DMS153 (cell line): ENCODE measurements at regions not wholly inside any gene's neighbourhood (a gene's known extent, or its start where the extent isn't known, plus 50 kb on each side); places are given as distances from the start of the nearest gene placed in this dataset.
"Not testable (repeated sequence)": the region's sequence is repeated elsewhere in the genome, so short reads cannot be mapped to it uniquely, and the experiment has no call there.

Source experiments
- DNase-seq: peaks from one replicate; lab custom pipeline; 2025; lab: John Stamatoyannopoulos, UW

GRCh38 chr4:18479825-18480224 is 458.3 kb upstream of the LCORL start:
- no peak for DNase-seq

DNA sequence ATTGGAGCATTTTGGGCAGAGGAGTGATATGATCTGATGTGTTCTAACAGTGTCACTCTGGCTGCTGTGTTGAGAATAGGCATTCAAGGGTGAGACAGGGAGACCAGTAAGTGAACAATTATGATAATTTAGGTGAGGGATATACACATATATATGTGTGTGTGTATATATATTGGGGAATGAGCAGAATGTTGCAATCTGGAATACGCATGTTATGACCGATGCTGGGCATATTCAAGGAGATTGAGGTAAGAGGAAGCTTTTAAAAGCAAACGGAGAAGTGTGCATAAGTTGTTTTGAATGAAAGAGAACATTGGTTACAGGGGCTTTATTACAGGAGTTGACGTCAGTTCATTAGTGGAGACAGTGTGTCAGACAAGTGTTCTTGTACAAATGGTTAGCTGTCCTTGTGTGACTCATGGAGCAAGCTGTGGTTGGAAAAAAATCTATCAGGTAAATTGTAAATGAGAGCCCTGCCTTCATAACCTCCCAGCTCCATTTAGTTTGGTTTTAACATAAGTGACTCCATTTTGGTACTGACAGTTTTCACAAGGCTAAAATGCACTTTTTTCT is 442.5 kb upstream of the LCORL start:
- DNase-seq = no peak

DNA sequence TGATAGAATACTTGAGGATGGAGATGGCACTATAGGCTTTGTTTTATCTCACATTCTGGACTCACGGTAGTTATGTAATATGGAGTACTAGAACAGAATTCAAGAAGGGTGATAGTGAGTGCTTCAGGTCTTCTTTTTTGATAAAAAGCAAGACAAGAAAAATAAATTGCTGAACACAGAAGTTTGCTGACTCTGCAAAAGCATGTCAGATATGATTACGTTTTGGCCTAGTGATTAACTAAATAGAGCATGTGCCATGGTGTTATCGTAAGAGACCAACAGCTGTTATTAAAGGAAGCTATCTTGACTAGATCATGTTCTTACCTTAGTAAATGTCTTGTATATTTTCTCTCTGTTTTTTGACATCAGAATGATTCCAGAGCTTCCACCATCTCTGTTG is 436.9 kb upstream of the LCORL start:
- no peak for DNase-seq

GRCh38 chr4:18454349-18454748 is 432.8 kb upstream of the LCORL start:
- DNase-seq = no peak

GRCh38 chr4:18445110-18445509 is 423.6 kb upstream of the LCORL start:
- DNase-seq = no peak

DNA sequence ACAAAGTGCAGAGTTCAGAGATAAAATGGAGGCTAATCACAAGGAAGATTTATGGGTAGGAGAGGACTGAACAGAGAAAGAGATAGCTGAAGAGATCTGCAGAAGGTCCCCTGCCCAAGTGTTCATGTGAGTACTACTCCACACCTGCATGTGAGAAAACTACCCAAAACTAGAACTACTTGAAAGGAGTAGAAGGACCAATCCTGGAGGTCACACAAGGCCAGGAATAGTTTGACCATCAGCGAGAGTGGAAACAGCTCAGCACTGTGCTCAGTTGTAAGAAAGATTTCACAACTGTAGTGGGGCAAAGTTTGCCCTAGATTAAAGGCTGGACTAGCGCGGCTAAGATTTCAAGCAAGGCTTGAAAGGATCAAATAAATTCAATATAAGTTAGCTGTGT is 422.7 kb upstream of the LCORL start:
- DNase-seq = no peak

DNA sequence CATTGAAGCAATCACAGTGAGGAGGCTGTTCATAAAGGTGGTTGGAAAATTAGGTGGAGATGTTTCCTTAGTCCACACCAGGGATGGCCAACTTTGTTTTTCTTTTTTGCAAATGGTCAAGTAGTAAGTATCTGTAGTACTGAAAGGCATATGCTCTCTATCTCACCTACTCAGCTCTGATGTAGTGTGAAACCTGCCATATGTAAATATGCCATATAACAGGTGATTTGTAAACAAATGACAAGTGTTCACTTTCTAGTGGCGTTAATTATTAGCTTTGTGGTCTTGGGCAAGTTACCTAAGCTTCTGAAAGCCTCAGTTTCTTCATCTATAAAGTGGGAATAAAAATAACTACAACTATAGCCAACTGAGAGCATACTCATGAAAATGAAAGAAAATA is 421.4 kb upstream of the LCORL start:
- DNase-seq = no peak

GRCh38 chr4:18441676-18442075 is 420.1 kb upstream of the LCORL start:
- no peak for DNase-seq

DNA sequence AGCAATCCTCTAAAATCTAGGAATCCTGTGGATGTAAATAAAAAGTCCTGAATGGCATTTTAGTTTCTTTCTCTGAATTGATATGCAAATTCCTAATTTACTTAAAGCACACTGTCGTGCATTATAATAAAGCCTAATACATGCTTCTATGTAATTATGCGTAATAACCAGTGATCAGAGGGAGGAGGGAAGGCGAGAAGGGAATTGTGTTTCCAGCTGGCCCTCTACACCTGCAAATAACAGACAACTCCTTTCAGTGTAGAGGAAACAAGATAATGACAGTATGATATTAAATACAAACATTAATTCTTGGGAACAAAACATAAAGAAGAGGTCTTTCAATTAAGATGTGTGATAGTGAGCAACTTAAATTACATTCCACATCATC is 419.6 kb upstream of the LCORL start:
- DNase-seq = no peak

DNA sequence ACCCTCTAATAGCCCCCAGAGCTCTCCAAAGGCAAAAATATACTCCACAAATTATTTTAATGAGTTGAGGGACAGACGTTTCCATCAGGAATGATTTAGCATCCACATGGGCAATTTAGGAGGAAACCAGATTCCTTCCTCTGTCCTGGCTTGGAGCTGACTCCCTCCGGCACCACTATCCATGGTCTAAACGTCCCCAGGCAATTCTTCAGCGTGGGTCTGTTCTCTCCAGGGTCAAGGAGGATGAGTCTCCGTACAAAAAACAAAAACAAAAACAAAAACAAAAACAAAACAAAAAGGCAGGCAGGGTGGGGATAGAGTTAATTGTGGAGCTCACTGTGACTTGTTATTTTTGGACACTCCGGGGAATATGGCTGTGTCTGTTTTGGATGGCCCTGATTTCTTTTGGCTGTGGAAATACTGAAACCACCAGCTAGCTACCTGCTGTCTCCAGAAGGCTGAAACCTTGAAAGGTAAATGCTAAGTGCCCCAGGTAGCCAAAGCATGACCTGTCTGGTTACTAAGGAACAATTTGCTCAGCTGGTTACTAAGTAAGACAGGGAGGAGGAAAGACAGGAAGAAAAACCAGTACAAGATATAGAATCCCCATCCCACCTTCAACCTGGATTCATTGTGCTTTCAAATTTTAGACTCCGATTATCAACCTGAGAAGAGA is 419.1 kb upstream of the LCORL start:
- DNase-seq = no peak

- no peak for DNase-seq
Measured at GRCh38 chr4:18439311-18439710, 417.8 kb upstream of the LCORL start.

GRCh38 chr4:18435781-18436180 is 414.2 kb upstream of the LCORL start:
- DNase-seq = no peak

DNA sequence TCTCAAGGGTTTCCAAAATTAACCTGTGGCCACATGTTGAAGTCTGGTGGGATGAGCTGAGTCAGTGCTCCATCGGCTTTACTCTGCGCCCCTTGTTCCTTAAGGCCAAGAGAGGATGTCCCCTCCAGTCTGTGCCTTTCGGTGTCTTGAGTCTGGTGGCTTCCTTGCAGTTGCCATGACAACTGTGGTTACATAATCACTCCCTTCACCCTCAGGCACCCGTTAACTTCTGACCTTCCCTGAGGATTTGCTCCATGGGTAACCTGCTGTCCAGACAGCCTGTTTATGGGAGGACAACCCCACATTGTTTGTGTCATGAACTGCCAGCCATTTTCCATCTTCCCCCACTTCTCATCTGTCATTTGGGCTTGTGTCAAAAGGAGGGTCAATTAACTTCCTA is 401.1 kb upstream of the LCORL start:
- DNase-seq = no peak

DNA sequence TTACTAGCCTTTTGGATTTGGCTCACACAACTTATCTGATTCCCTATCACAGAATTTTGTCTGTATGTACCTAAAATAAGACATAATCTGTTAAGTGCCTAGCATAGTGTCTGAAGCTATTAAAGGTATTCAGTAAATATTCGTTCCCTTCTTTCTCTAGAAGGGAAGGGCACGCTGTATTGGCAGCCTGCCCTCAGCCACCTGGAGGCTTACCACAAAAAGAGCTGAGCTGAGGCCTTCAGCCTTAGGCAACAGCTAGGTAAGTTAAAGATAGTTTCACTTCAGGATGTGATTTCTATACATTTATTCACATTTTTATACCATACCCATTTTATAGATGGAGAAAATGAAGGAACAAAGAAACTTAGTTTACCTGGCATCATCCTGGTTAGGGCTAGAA is 400.0 kb upstream of the LCORL start:
- DNase-seq = no peak

DNA sequence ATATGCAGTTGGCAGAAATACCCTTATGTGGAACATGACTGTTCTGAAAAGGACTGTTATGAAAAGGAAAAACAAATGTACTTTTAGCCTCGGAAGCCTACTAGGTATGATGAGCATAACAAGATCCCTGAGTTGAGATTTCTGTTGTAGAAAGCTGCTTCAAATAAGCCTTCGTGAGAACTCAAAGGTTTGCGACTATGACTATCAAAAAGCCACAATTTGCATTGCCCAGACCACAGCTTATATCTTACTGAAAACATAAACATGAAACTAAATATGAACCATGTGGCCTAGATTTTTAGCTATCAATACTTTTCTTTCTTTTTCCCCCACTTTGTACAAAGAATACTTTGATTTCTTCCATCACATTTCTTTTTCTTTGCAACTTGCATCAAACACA is 398.2 kb upstream of the LCORL start:
- no peak for DNase-seq

DNA sequence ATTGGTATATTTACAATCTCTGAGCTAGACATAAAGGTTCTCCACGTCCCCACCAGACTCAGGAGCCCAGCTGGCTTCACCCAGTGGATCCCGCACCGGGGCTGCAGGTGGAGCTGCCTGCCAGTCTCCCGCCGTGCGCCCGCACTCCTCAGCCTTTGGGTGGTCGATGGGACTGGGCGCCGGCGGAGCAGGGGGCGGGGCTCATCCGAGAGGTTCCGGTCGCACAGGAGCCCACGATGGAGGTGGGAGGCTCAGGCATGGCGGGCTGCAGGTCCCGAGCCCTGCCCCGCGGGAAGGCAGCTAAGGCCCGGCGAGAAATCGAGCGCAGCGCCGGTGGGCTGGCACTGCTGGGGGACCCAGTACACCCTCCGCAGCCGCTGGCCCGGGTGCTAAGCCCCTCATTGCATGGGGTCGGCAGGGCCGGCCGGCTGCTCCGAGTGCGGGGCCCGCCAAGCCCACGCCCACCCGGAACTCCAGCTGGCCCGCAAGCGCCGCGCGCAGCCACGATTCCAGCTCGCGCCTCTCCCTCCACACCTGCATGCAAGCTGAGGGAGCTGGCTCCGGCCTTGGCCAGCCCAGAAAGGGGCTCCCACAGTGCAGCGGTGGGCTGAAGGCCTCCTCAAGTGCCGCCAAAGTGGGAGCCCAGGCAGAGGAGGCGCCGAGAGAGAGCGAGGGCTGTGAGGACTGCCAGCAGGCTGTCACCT is 396.8 kb upstream of the LCORL start:
- not testable (repeated sequence) for DNase-seq

- DNase-seq = not testable (repeated sequence)
Measured at GRCh38 chr4:18417651-18418050, 396.1 kb upstream of the LCORL start.

GRCh38 chr4:18406264-18406663 is 384.7 kb upstream of the LCORL start:
- no peak for DNase-seq

DNA sequence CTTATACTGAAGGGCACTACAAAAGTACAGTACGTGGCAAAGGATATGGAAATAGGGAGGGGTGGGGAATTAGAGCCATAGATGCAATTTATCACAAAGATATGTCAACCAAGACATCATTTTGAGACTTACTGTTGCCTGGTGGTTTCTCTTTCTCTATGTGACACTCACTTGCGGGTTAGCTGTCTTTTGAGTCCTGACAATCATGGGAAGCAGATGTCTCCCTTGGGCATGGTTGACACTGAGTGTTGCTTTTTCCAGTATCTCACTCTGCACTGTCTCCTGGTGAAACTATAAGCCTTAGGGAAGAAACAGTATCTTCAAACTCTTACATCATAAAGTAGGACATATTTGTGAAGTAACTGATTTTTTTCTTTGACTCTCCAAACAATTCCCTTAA is 383.5 kb upstream of the LCORL start:
- no peak for DNase-seq

- no peak for DNase-seq
Measured at GRCh38 chr4:18404642-18405041, 383.1 kb upstream of the LCORL start.

DNA sequence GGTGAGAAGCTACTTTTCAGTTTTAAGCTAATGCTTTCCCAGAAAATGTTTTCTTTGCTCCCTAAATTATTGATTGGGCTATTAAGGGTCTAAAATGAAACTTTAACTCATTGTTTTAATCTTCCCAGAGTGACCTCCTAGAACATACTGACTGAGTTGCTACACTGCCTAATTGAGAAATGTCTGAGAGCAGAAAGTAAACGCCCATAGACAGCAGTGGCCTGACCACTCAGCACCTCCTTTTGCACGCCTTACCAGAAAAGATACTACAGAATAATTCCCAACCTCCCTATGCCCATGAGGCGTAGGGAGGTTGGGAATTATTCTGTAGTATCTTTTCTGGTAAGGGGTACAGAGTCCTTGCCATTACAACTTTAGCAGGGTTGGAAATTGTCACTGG is 381.8 kb upstream of the LCORL start:
- DNase-seq = no peak

- no peak for DNase-seq
Measured at GRCh38 chr4:18401868-18402267, 380.3 kb upstream of the LCORL start.

- no peak for DNase-seq
Measured at GRCh38 chr4:18401425-18401824, 379.9 kb upstream of the LCORL start.

- no peak for DNase-seq
Measured at GRCh38 chr4:18398661-18399060, 377.1 kb upstream of the LCORL start.
